PC-9 (cell line): ENCODE measurements at regions not wholly inside any gene's neighbourhood (a gene's known extent, or its start where the extent isn't known, plus 50 kb on each side); places are given as distances from the start of the nearest gene placed in this dataset.

Source experiments
- BruUV-seq: library from RNA; stranded (reverse); fragments of 400-500 nt; replicated peaks from 2 replicates; lab custom pipeline; 2021; lab: Mats Ljungman, UMichigan
- CTCF ChIA-PET: fragments of 300-600 bp; sonication (Branson Sonifier 250); formaldehyde crosslinking; loops from one replicate; lab custom pipeline; 2022; ENCODE audit warnings: antibody characterized with exemption; lab: Charles Lee
- POLR2A ChIA-PET: fragments of 300-600 bp; sonication (Branson Sonifier 250); formaldehyde crosslinking; loops from one replicate; lab custom pipeline; 2022; ENCODE audit warnings: antibody characterized with exemption; ENCODE audit not compliant: unreplicated experiment; lab: Charles Lee
- DNase-seq, 2 experiments: peaks; one replicate each; pipeline versions ENCODE4 v3.0.0 to v3.0.0-alpha.2; 2015 to 2022; ENCODE audit warnings: mixed read lengths in 1 of 2
- H2AFZ ChIP-seq: fragments of 200-600 bp; sonication (generic); 2 replicates; pipeline ENCODE4 v1.8.1; 2017; ENCODE audit warnings: antibody characterized with exemption
- H3F3A ChIP-seq: fragments of 200-600 bp; sonication (generic); 2 replicates; pipeline ENCODE4 v1.8.1; 2017; ENCODE audit warnings: antibody characterized with exemption, mild to moderate bottlenecking, low read depth; ENCODE audit not compliant: insufficient read depth
- H3K27ac ChIP-seq: fragments of 200-600 bp; sonication (generic); 2 replicates; pipeline ENCODE4 v1.6.1; 2016; ENCODE audit warnings: mixed run types
- H3K27me3 ChIP-seq: fragments of 200-600 bp; sonication (generic); 2 replicates; pipeline ENCODE4 v1.6.1; 2016; ENCODE audit warnings: low read depth, mixed run types; ENCODE audit not compliant: insufficient read depth
- H3K36me3 ChIP-seq: fragments of 200-600 bp; sonication (generic); 2 replicates; pipeline ENCODE4 v1.6.1; 2016; ENCODE audit warnings: low read depth, mixed run types
- H3K4me1 ChIP-seq: fragments of 200-600 bp; sonication (generic); replicated peaks from 2 replicates; pipeline ENCODE4 v1.6.1; 2016; ENCODE audit warnings: mixed run types; ENCODE audit not compliant: insufficient read depth
- H3K4me2 ChIP-seq: fragments of 200-600 bp; sonication (generic); 2 replicates; pipeline ENCODE4 v1.6.1; 2017; ENCODE audit warnings: mixed run types
- H3K4me3 ChIP-seq: fragments of 200-600 bp; sonication (generic); 2 replicates; pipeline ENCODE4 v1.6.1; 2016; ENCODE audit warnings: mixed run types
- H3K79me2 ChIP-seq: fragments of 200-600 bp; sonication (generic); 2 replicates; pipeline ENCODE4 v1.6.1; 2017; ENCODE audit warnings: low read depth, mixed run types
- H3K9me2 ChIP-seq: fragments of 200-600 bp; sonication (generic); 2 replicates; pipeline ENCODE4 v1.8.1; 2017; ENCODE audit warnings: mild to moderate bottlenecking; ENCODE audit not compliant: insufficient read depth
- H3K9me3 ChIP-seq: fragments of 200-600 bp; sonication (generic); 2 replicates; pipeline ENCODE4 v1.8.1; 2016; ENCODE audit warnings: low read depth; ENCODE audit not compliant: insufficient read depth
- H4K20me1 ChIP-seq: fragments of 200-600 bp; sonication (generic); 2 replicates; pipeline ENCODE4 v1.8.1; 2017; ENCODE audit not compliant: insufficient read depth
- EZH2 ChIP-seq: fragments of 200-600 bp; sonication (generic); IDR thresholded peaks from 2 replicates; pipeline ENCODE4 v1.8.0; 2017; ENCODE audit warnings: antibody characterized with exemption, low read depth
- intact Hi-C: fragments of 100-400 bp; cut with micrococcal nuclease; formaldehyde crosslinking; loops from one replicate; pipeline ENCODE4 v1.10.0; 2022; ENCODE audit not compliant: unreplicated experiment
- TF ChIP-seq, protein P1 (sequence below): fragments of 200-600 bp; sonication (generic); conservative IDR thresholded peaks from 2 replicates; pipeline ENCODE4 v1.6.1; 2017; ENCODE audit warnings: mixed run types, antibody characterized with exemption, mild to moderate bottlenecking, moderate library complexity

DNA sequence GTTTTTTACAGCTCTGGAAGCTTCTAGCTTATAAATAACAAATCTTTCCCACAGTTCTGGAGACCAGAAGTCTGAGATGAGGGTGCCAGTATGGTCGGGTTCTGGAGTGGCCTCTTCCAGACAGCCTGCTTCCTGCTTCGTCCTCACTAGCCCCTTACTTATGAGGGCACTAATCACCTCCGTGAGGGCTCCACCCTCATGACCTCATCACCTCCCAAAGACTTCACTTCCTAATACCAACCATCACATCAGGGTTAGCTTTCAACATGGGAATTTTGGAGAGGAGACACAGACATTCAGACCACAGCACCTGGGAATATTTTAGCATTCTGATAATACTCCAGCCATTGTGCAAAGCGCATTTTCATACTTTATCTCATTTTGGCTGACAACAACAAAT, 223.7 kb upstream of the IRF2BP2 start:
- Histone ChIP-seq H3K79me2 (no peaks in the 10 kb centered on the region), H4K20me1 (no peaks in the 10 kb centered on the region), H3K9me2 (no peaks in the 10 kb centered on the region), H3K27ac (no peak overlapping the region), H3K27me3 (no peaks in the 10 kb centered on the region), H3K4me1 (no peaks in the 10 kb centered on the region), H3K4me2 (no peak overlapping the region), H3K36me3 (peaks cover 7% of the 10 kb centered on the region), H3F3A (peaks cover 12% of the 10 kb centered on the region), H2AFZ (no peak overlapping the region), H3K9me3 (peaks cover under 1% of the 10 kb centered on the region; the same call in 1 of the 2 replicates), H3K4me3 (no peak overlapping the region)
- ChIA-PET CTCF (no interaction called here), POLR2A (no interaction called here)
- TF ChIP-seq EZH2, result no peak
- TF ChIP-seq, protein P1, sequence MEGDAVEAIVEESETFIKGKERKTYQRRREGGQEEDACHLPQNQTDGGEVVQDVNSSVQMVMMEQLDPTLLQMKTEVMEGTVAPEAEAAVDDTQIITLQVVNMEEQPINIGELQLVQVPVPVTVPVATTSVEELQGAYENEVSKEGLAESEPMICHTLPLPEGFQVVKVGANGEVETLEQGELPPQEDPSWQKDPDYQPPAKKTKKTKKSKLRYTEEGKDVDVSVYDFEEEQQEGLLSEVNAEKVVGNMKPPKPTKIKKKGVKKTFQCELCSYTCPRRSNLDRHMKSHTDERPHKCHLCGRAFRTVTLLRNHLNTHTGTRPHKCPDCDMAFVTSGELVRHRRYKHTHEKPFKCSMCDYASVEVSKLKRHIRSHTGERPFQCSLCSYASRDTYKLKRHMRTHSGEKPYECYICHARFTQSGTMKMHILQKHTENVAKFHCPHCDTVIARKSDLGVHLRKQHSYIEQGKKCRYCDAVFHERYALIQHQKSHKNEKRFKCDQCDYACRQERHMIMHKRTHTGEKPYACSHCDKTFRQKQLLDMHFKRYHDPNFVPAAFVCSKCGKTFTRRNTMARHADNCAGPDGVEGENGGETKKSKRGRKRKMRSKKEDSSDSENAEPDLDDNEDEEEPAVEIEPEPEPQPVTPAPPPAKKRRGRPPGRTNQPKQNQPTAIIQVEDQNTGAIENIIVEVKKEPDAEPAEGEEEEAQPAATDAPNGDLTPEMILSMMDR, result no peak
- no TSS peak for BruUV-seq
- DNase-seq, result no peak
- intact Hi-C loops, result no loop called here

GRCh38 chr1:234833118-234833517, 223.1 kb upstream of the IRF2BP2 start:
- peak in 1 of 2 experiments; percentile 33 for DNase-seq
- no peaks in the 10 kb centered on the region for H3K9me2 ChIP-seq
- H3K9me3 ChIP-seq, result peaks cover 4% of the 10 kb centered on the region; the same call in 1 of the 2 replicates
- ChIA-PET POLR2A (no interaction called here), CTCF (no interaction called here)
- no peaks in the 10 kb centered on the region for H3K27me3 ChIP-seq
- no peaks in the 10 kb centered on the region for H4K20me1 ChIP-seq
- TF ChIP-seq, protein P1, result no peak
- no peak for TF ChIP-seq EZH2
- H3F3A ChIP-seq, result peaks cover 12% of the 10 kb centered on the region
- no peak overlapping the region for H3K27ac ChIP-seq
- H3K4me2 ChIP-seq, result no peak overlapping the region
- H3K36me3 ChIP-seq, result peaks cover 7% of the 10 kb centered on the region
- H3K4me3 ChIP-seq, result no peak overlapping the region
- BruUV-seq, result no TSS peak
- no peak overlapping the region for H2AFZ ChIP-seq
- H3K4me1 ChIP-seq, result no peaks in the 10 kb centered on the region
- intact Hi-C loops, result no loop called here
- H3K79me2 ChIP-seq, result no peaks in the 10 kb centered on the region

- CTCF ChIA-PET, result no interaction called here
- H3K9me3 ChIP-seq, result 0 out of 2 replicates have a peak, but pooled peaks cover 4% of the 10 kb centered on the region
- no peaks in the 10 kb centered on the region for H3K79me2 ChIP-seq
- no peaks in the 10 kb centered on the region for H4K20me1 ChIP-seq
- H3K9me2 ChIP-seq, result no peaks in the 10 kb centered on the region; the same call in 1 of the 2 replicates
- H3K36me3 ChIP-seq, result no peaks in the 10 kb centered on the region; the same call in 1 of the 2 replicates
- POLR2A ChIA-PET, result no interaction called here
- BruUV-seq, result no TSS peak
- H3K27ac ChIP-seq, result no peak overlapping the region
- H3K4me2 ChIP-seq, result no peak overlapping the region
- H3F3A ChIP-seq, result peaks cover 7% of the 10 kb centered on the region; the same call in 1 of the 2 replicates
- intact Hi-C loops, result no loop called here
- TF ChIP-seq, protein P1, result no peak
- TF ChIP-seq EZH2, result no peak
- no peak overlapping the region for H3K4me3 ChIP-seq
- H3K27me3 ChIP-seq, result no peaks in the 10 kb centered on the region
- no peak overlapping the region for H2AFZ ChIP-seq
- peak in 1 of 2 experiments; percentile 27 for DNase-seq
- H3K4me1 ChIP-seq, result no peaks in the 10 kb centered on the region
Observed at GRCh38 chr1:234827656-234828055, 217.7 kb upstream of the IRF2BP2 start.
